H9 (cell line): ENCODE measurements at regions not wholly inside any gene's neighbourhood (a gene's known extent, or its start where the extent isn't known, plus 50 kb on each side); places are given as distances from the start of the nearest gene placed in this dataset.

Experiments
- DNase-seq: peaks from one replicate; pipeline ENCODE4 v3.0.0-alpha.2; 2017
- H2AFZ ChIP-seq: one replicate; pipeline ENCODE4 v1.6.1; 2013; ENCODE audit warnings: mild to moderate bottlenecking, low read length, control low read depth, moderate library complexity
- H2AK5ac ChIP-seq: 2 replicates; pipeline ENCODE4 v1.6.1; 2013; ENCODE audit warnings: low read length, control low read depth, mixed read lengths; ENCODE audit not compliant: insufficient read length
- H2BK120ac ChIP-seq: one replicate; pipeline ENCODE4 v1.6.1; 2013; ENCODE audit warnings: low read depth, mild to moderate bottlenecking, low read length, control low read depth, inconsistent platforms; ENCODE audit not compliant: poor library complexity, severe bottlenecking
- H2BK12ac ChIP-seq: 2 replicates; pipeline ENCODE4 v1.6.1; 2013; ENCODE audit warnings: low read length, control low read depth, mixed read lengths, low read depth; ENCODE audit not compliant: insufficient read length
- H2BK15ac ChIP-seq: 2 replicates; pipeline ENCODE4 v1.6.1; 2013; ENCODE audit warnings: low read depth, low read length, control low read depth
- H2BK20ac ChIP-seq: one replicate; pipeline ENCODE4 v1.6.1; 2013; ENCODE audit warnings: low read depth, mild to moderate bottlenecking, low read length, control low read depth, inconsistent platforms; ENCODE audit not compliant: poor library complexity, severe bottlenecking
- H2BK5ac ChIP-seq: 2 replicates; pipeline ENCODE4 v1.6.1; 2013; ENCODE audit warnings: low read length, control low read depth, mixed read lengths; ENCODE audit not compliant: insufficient read length
- H3K14ac ChIP-seq: 2 replicates; pipeline ENCODE4 v1.6.1; 2013; ENCODE audit warnings: low read length, control low read depth; ENCODE audit not compliant: insufficient read depth
- H3K18ac ChIP-seq: 2 replicates; pipeline ENCODE4 v1.6.1; 2013; ENCODE audit warnings: low read depth, mild to moderate bottlenecking, mixed read lengths, low read length, control low read depth; ENCODE audit not compliant: insufficient read length
- H3K23ac ChIP-seq: 2 replicates; pipeline ENCODE4 v1.6.1; 2013; ENCODE audit warnings: low read length, control low read depth, mixed read lengths, low read depth; ENCODE audit not compliant: insufficient read length
- H3K23me2 ChIP-seq: 2 replicates; pipeline ENCODE4 v1.6.1; 2013; ENCODE audit warnings: low read depth, mild to moderate bottlenecking, mixed read lengths, low read length, control low read depth; ENCODE audit not compliant: insufficient read length, poor library complexity, severe bottlenecking
- H3K27ac ChIP-seq: 2 replicates; pipeline ENCODE4 v1.5.1; 2013; ENCODE audit warnings: low read length, control low read depth, mixed read lengths, low read depth; ENCODE audit not compliant: insufficient read length
- H3K27me3 ChIP-seq: 2 replicates; pipeline ENCODE4 v1.6.1; 2013; ENCODE audit warnings: low read length, control low read depth, inconsistent platforms; ENCODE audit not compliant: insufficient read depth
- H3K4ac ChIP-seq: 2 replicates; pipeline ENCODE4 v1.6.1; 2013; ENCODE audit warnings: low read depth, mild to moderate bottlenecking, control low read depth, inconsistent platforms, low read length, moderate library complexity
- H3K4me1 ChIP-seq: 2 replicates; pipeline ENCODE4 v1.6.1; 2013; ENCODE audit warnings: low read length, control low read depth, inconsistent platforms; ENCODE audit not compliant: insufficient read depth
- H3K4me2 ChIP-seq: 2 replicates; pipeline ENCODE4 v1.6.1; 2013; ENCODE audit warnings: low read length, control low read depth, mixed read lengths; ENCODE audit not compliant: insufficient read length, insufficient read depth
- H3K56ac ChIP-seq: 2 replicates; pipeline ENCODE4 v1.6.1; 2013; ENCODE audit warnings: low read depth, mild to moderate bottlenecking, mixed read lengths, low read length, control low read depth; ENCODE audit not compliant: insufficient read length
- H3K79me1 ChIP-seq: 2 replicates; pipeline ENCODE4 v1.6.1; 2013; ENCODE audit warnings: low read depth, mild to moderate bottlenecking, moderate library complexity, low read length, control low read depth, inconsistent platforms; ENCODE audit not compliant: insufficient read depth, poor library complexity, severe bottlenecking
- H3K79me2 ChIP-seq: 2 replicates; pipeline ENCODE4 v1.6.1; 2013; ENCODE audit warnings: low read length, control low read depth, inconsistent platforms; ENCODE audit not compliant: insufficient read depth
- H3K9ac ChIP-seq: 2 replicates; pipeline ENCODE4 v1.6.1; 2013; ENCODE audit warnings: low read length, control low read depth, mixed read lengths; ENCODE audit not compliant: insufficient read length; ENCODE audit errors: extremely low read depth
- H3K9me3 ChIP-seq: one replicate; pipeline ENCODE4 v1.6.1; 2013; ENCODE audit warnings: low read depth, low read length, inconsistent platforms; ENCODE audit not compliant: control insufficient read depth
- H3T11ph ChIP-seq: one replicate; pipeline ENCODE4 v1.6.1; 2013; ENCODE audit warnings: mild to moderate bottlenecking, low read length, control low read depth, inconsistent platforms
- H4K20me1 ChIP-seq: one replicate; pipeline ENCODE4 v1.6.1; 2013; ENCODE audit not compliant: control insufficient read depth, insufficient read length, insufficient read depth
- H4K5ac ChIP-seq: 2 replicates; pipeline ENCODE4 v1.6.1; 2013; ENCODE audit warnings: low read depth, mild to moderate bottlenecking, mixed read lengths, low read length, control low read depth; ENCODE audit not compliant: insufficient read length
- H4K8ac ChIP-seq: replicated peaks from 2 replicates; pipeline ENCODE4 v1.6.1; 2013; ENCODE audit warnings: low read length, control low read depth, mixed read lengths, low read depth; ENCODE audit not compliant: insufficient read length
- H4K91ac ChIP-seq: 2 replicates; pipeline ENCODE4 v1.6.1; 2013; ENCODE audit warnings: low read depth, mild to moderate bottlenecking, moderate library complexity, mixed read lengths, low read length, control low read depth; ENCODE audit not compliant: insufficient read length
- H3K27ac Mint-ChIP-seq, 3 experiments: 2 replicates in 2 of 3; 3 replicates in 1 of 3; pipeline ENCODE4 v1.8.0; 2020 to 2021; ENCODE audit warnings: mixed read lengths in 3 of 3, mild to moderate bottlenecking in 1 of 3, moderate library complexity in 1 of 3
- H3K27me3 Mint-ChIP-seq: 2 replicates; pipeline ENCODE4 v1.8.0; 2021; ENCODE audit warnings: low read depth, mild to moderate bottlenecking, moderate library complexity, mixed read lengths
- H3K36me3 Mint-ChIP-seq, 3 experiments: 2 replicates in 2 of 3; 3 replicates in 1 of 3; pipeline ENCODE4 v1.8.0; 2020 to 2021; ENCODE audit warnings: low read depth in 3 of 3, mixed read lengths in 3 of 3; ENCODE audit not compliant: insufficient read depth in 1 of 3
- H3K4me1 Mint-ChIP-seq, 2 experiments: 2 replicates each; pipeline ENCODE4 v1.8.0; 2020; ENCODE audit warnings: mixed read lengths in 2 of 2
- H3K4me3 Mint-ChIP-seq, 2 experiments: 2 replicates in 1 of 2; 3 replicates in 1 of 2; pipeline ENCODE4 v1.8.0; 2020 to 2021; ENCODE audit warnings: mild to moderate bottlenecking in 2 of 2, mixed read lengths in 2 of 2, moderate library complexity in 1 of 2
- H3K9me3 Mint-ChIP-seq, 2 experiments: 2 replicates in 1 of 2; 3 replicates in 1 of 2; pipeline ENCODE4 v1.8.0; 2020; ENCODE audit warnings: mild to moderate bottlenecking in 2 of 2, mixed read lengths in 2 of 2, moderate library complexity in 1 of 2
- CTCF ChIP-seq: fragments of 200-600 bp; sonication (generic); conservative IDR thresholded peaks from 3 replicates; pipeline ENCODE4 v1.8.0; 2021; ENCODE audit warnings: antibody characterized with exemption, mild to moderate bottlenecking
- WGBS: extraction: QIAGEN DNeasy Blood & Tissue Kit; methylation state at CpG from one replicate; pipeline ENCODE4 v1.1.7; 2013; ENCODE audit warnings: missing lambda C conversion rate, low lambda C conversion rate, mixed read lengths; ENCODE audit not compliant: insufficient read length; ENCODE audit errors: extremely low coverage; 5-methylcytosine and 5-hydroxymethylcytosine counted together

DNA sequence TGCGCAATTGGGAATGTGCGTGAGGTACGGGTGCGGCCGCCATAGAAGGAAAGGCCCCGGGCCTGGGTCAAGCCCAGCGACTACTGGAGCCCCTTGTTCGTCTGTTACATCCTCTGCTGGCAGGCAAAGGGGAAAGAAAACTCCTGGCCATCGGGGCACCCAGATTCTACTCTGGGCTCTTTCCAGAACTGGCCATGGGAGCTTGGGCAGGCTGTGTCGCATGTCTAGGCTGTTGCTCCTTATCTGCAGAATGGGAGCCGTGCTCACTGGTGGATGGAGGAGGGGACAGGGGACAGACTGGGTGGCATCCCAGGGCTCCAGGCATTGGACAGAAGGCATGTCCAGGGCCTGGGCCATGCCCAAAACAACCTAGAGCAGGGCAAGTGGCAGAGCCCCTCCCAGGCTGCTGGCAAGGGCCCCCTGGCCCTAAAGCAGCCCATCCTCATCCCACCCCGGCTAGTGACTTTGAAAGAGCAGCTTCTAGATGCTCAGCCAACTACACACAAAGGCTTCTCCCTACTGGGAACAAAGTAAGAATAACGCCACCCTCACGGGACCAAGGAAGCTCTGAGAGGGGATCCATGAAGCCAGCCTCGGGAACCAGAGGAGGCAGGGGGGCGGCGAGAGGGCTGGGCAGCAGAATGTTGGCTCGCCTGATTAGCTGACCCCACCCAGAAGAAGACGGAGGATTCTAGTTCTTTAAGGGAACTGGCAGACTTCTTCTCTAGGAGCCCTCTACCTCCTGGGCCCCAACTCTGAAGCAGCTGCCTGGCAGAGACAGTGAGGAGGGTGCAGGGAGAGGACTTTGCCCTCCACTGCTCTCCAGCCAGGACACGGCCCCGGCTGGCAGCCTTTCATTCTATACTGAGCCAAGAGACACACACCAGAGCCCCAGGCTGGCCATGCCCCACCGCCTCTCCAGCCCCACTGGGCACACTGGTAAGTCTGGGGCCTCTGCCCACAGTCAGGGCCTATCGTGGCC is 96.8 kb downstream of the SINHCAF start:
- no peak overlapping the region for H3K9ac ChIP-seq
- no peak overlapping the region for H3K27ac Mint-ChIP-seq
- peaks cover 27 to 32% of the 10 kb centered on the region in 2 experiments for H3K4me1 Mint-ChIP-seq

More for the DNA sequence above, 96.8 kb downstream of the SINHCAF start:
- Histone ChIP-seq H3K79me2 (no peaks in the 10 kb centered on the region), H2BK120ac (no peak overlapping the region), H2BK15ac (no peak overlapping the region), H3K4me1 (no peaks in the 10 kb centered on the region; the same call in 1 of the 2 replicates), H2AFZ (no peak overlapping the region), H3K56ac (no peak overlapping the region), H2BK20ac (no peak overlapping the region), H3K4ac (no peak overlapping the region), H3K79me1 (no peaks in the 10 kb centered on the region), H4K8ac (no peak overlapping the region), H3K27me3 (no peaks in the 10 kb centered on the region), H2BK5ac (no peak overlapping the region), H3K23me2 (no peaks in the 10 kb centered on the region), H3K27ac (no peak overlapping the region), H3K9me3 (no peaks in the 10 kb centered on the region), H3K23ac (no peak overlapping the region), H4K20me1 (no peaks in the 10 kb centered on the region), H3T11ph (no peak overlapping the region), H3K18ac (no peak overlapping the region), H4K91ac (no peak overlapping the region), H2BK12ac (no peak overlapping the region), H3K4me2 (no peak overlapping the region), H4K5ac (no peak overlapping the region), H3K14ac (no peak overlapping the region), H2AK5ac (no peak overlapping the region)
- TF ChIP-seq CTCF = no peak
- H3K27me3 Mint-ChIP-seq = peaks cover 22% of the 10 kb centered on the region
- H3K36me3 Mint-ChIP-seq = peaks cover 0 to 4% (median 4%) of the 10 kb centered on the region in 3 experiments; a peak in 1 of 7 replicates
- H3K9me3 Mint-ChIP-seq = peaks cover 8% of the 10 kb centered on the region in 2 experiments; a peak in 3 of 5 replicates
- no CpG with 5 or more reads among the region's 23 CpGs for WGBS
- no peak for DNase-seq
- H3K4me3 Mint-ChIP-seq = no peak overlapping the region
